Panc1 (cell line): ENCODE measurements at regions not wholly inside any gene's neighbourhood (a gene's known extent, or its start where the extent isn't known, plus 50 kb on each side); places are given as distances from the start of the nearest gene placed in this dataset.

Source experiments
- ATAC-seq: fragments of 200-7000 bp; cut with Tn5 transposase; 2 replicates; pipeline ENCODE4 v1.9.1; 2020; ENCODE audit warnings: mild to moderate bottlenecking, moderate library complexity
- BruUV-seq: library from RNA; stranded (reverse); fragments of 400-500 nt; replicated peaks from 2 replicates; lab custom pipeline; 2021; lab: Mats Ljungman, UMichigan
- CTCF ChIA-PET: fragments of 300-600 bp; sonication (Branson Sonifier 250); formaldehyde crosslinking; loops from one replicate; lab custom pipeline; 2022; ENCODE audit warnings: antibody characterized with exemption; lab: Charles Lee
- POLR2A ChIA-PET: fragments of 300-600 bp; sonication (Branson Sonifier 250); formaldehyde crosslinking; loops from one replicate; lab custom pipeline; 2022; ENCODE audit warnings: antibody characterized with exemption; lab: Charles Lee
- DNase-seq: peaks from one replicate; pipeline ENCODE4 v3.0.0-alpha.2; 2010; ENCODE audit warnings: low read depth, low spot score
- H3K27ac ChIP-seq: 2 replicates; pipeline ENCODE4 v1.5.1; 2011; ENCODE audit warnings: mild to moderate bottlenecking, low read length, inconsistent platforms
- H3K27me3 ChIP-seq: fragments of 200-500 bp; sonication (Bioruptor generic); 2 replicates; pipeline ENCODE4 v1.6.0; 2014; ENCODE audit warnings: low read length, inconsistent platforms; ENCODE audit not compliant: control insufficient read depth, insufficient read depth
- H3K36me3 ChIP-seq: fragments of 200-500 bp; sonication (Bioruptor generic); 2 replicates; pipeline ENCODE4 v1.5.1; 2014; ENCODE audit warnings: inconsistent platforms, mild to moderate bottlenecking, low read length, moderate library complexity; ENCODE audit not compliant: control insufficient read depth, insufficient read depth
- H3K4me1 ChIP-seq: 2 replicates; pipeline ENCODE4 v1.5.1; 2011; ENCODE audit warnings: inconsistent platforms, mild to moderate bottlenecking, low read length, moderate library complexity; ENCODE audit not compliant: control insufficient read depth, insufficient read depth
- H3K4me3 ChIP-seq, 2 experiments: 2 replicates each; pipeline ENCODE4 v1.5.1; 2011 to 2012; ENCODE audit warnings: low read depth in 2 of 2, low read length in 2 of 2, mild to moderate bottlenecking in 2 of 2, inconsistent platforms in 1 of 2, moderate library complexity in 1 of 2
- H3K9me3 ChIP-seq: fragments of 200-500 bp; sonication (Bioruptor generic); 2 replicates; pipeline ENCODE4 v1.5.1; 2014; ENCODE audit warnings: low read depth, mild to moderate bottlenecking, inconsistent platforms, low read length, moderate library complexity; ENCODE audit not compliant: control insufficient read depth, insufficient read depth
- CTCF ChIP-seq: fragments of 450-650 bp; IDR thresholded peaks from 2 replicates; pipeline ENCODE4 v1.5.1; 2017; ENCODE audit warnings: mild to moderate bottlenecking
- POLR2AphosphoS5 ChIP-seq: IDR thresholded peaks from 2 replicates; pipeline ENCODE4 v1.6.1; 2012; ENCODE audit warnings: mild to moderate bottlenecking, low read depth, low read length, moderate library complexity
- SIN3A ChIP-seq: IDR thresholded peaks from 2 replicates; pipeline ENCODE4 v1.6.1; 2012; ENCODE audit warnings: low read depth, mild to moderate bottlenecking, low read length, moderate library complexity, borderline replicate concordance; ENCODE audit not compliant: insufficient read depth
- TCF7L2 ChIP-seq: IDR thresholded peaks from 2 replicates; pipeline ENCODE4 v1.6.1; 2011; ENCODE audit warnings: mild to moderate bottlenecking, low read depth, low read length, inconsistent platforms
- in situ Hi-C: cut with HindIII; loops from 2 replicates; pipeline ENCODE4 v1.10.0; 2016; ENCODE audit warnings: low sequenced_read_pairs, low pct_unique_long_range_greater_than_20kb
- intact Hi-C: fragments of 100-400 bp; cut with micrococcal nuclease; formaldehyde crosslinking; loops from one replicate; pipeline ENCODE4 v1.10.0; 2022; ENCODE audit not compliant: unreplicated experiment
- TF ChIP-seq, protein P1 (sequence below), 2 experiments: IDR thresholded peaks; 2 replicates each; pipeline ENCODE4 v1.6.1; 2011 to 2012; ENCODE audit warnings: low read depth in 2 of 2, control low read depth in 1 of 2, low read length in 1 of 2, mild to moderate bottlenecking in 1 of 2, moderate library complexity in 1 of 2; ENCODE audit not compliant: insufficient read depth in 1 of 2

GRCh38 chr4:11929080-11929479 is 500.4 kb upstream of the HS3ST1 start:
- DNase-seq, result no peak
- Histone ChIP-seq H3K27ac (no peak overlapping the region), H3K36me3 (no peaks in the 10 kb centered on the region), H3K9me3 (no peaks in the 10 kb centered on the region), H3K27me3 (no peaks in the 10 kb centered on the region), H3K4me3 (no peak overlapping the region), H3K4me1 (no peaks in the 10 kb centered on the region)
- intact Hi-C loops, result no loop called here
- ATAC-seq, result no peak
- TF ChIP-seq POLR2AphosphoS5 (no peak), CTCF (no peak)
- POLR2A ChIA-PET, result no interaction called here
- in situ Hi-C loops, result no loop called here
- CTCF ChIA-PET, result no interaction called here
- BruUV-seq, result no TSS peak

- Histone ChIP-seq H3K4me1 (no peaks in the 10 kb centered on the region), H3K9me3 (no peaks in the 10 kb centered on the region), H3K4me3 (no peak overlapping the region), H3K27ac (no peak overlapping the region), H3K27me3 (no peaks in the 10 kb centered on the region), H3K36me3 (no peaks in the 10 kb centered on the region)
- CTCF ChIA-PET, result no interaction called here
- intact Hi-C loops, result no loop called here
- in situ Hi-C loops, result no loop called here
- POLR2A ChIA-PET, result no interaction called here
- TF ChIP-seq POLR2AphosphoS5 (no peak), TCF7L2 (no peak), SIN3A (no peak), CTCF (no peak)
- TF ChIP-seq, protein P1, sequence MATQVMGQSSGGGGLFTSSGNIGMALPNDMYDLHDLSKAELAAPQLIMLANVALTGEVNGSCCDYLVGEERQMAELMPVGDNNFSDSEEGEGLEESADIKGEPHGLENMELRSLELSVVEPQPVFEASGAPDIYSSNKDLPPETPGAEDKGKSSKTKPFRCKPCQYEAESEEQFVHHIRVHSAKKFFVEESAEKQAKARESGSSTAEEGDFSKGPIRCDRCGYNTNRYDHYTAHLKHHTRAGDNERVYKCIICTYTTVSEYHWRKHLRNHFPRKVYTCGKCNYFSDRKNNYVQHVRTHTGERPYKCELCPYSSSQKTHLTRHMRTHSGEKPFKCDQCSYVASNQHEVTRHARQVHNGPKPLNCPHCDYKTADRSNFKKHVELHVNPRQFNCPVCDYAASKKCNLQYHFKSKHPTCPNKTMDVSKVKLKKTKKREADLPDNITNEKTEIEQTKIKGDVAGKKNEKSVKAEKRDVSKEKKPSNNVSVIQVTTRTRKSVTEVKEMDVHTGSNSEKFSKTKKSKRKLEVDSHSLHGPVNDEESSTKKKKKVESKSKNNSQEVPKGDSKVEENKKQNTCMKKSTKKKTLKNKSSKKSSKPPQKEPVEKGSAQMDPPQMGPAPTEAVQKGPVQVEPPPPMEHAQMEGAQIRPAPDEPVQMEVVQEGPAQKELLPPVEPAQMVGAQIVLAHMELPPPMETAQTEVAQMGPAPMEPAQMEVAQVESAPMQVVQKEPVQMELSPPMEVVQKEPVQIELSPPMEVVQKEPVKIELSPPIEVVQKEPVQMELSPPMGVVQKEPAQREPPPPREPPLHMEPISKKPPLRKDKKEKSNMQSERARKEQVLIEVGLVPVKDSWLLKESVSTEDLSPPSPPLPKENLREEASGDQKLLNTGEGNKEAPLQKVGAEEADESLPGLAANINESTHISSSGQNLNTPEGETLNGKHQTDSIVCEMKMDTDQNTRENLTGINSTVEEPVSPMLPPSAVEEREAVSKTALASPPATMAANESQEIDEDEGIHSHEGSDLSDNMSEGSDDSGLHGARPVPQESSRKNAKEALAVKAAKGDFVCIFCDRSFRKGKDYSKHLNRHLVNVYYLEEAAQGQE (IDR thresholded peaks at IDR 0.05; ENCODE audit: insufficient read depth in 1 of 2, low read depth in 2 of 2, low read length in 1 of 2), result no peak
- no TSS peak for BruUV-seq
- DNase-seq, result no peak
- ATAC-seq, result no peak
Observed at GRCh38 chr4:11919316-11919715, 490.6 kb upstream of the HS3ST1 start.

GRCh38 chr4:11914406-11914805 is 485.7 kb upstream of the HS3ST1 start:
- H3K27me3 ChIP-seq, result no peaks in the 10 kb centered on the region
- H3K27ac ChIP-seq, result no peak overlapping the region
- TF ChIP-seq SIN3A (no peak), CTCF (no peak), TCF7L2 (no peak)
- TF ChIP-seq, protein P1 (IDR thresholded peaks at IDR 0.05; ENCODE audit: insufficient read depth in 1 of 2, low read depth in 2 of 2, low read length in 1 of 2), result no peak
- no TSS peak for BruUV-seq
- ChIA-PET POLR2A (no interaction called here), CTCF (no interaction called here)
- no peaks in the 10 kb centered on the region for H3K36me3 ChIP-seq
- intact Hi-C loops, result no loop called here
- H3K4me1 ChIP-seq, result no peaks in the 10 kb centered on the region
- ATAC-seq (no peak), DNase-seq (no peak)
- in situ Hi-C loops, result no loop called here
- no peaks in the 10 kb centered on the region for H3K9me3 ChIP-seq
- H3K4me3 ChIP-seq, result no peak overlapping the region
